Duodenal mucosa (tissue), 2 donors: ENCODE measurements at regions not wholly inside any gene's neighbourhood (a gene's known extent, or its start where the extent isn't known, plus 50 kb on each side); places are given as distances from the start of the nearest gene placed in this dataset.

Experiments
- H3K27ac ChIP-seq: one replicate; pipeline ENCODE4 v1.7.0; 2013; ENCODE audit warnings: low read depth, low read length
- H3K27me3 ChIP-seq, 2 donors: one replicate each; pipeline ENCODE4 v1.7.0; 2013; ENCODE audit warnings: low read length in 2 of 2, control low read depth in 1 of 2; ENCODE audit not compliant: insufficient read depth in 2 of 2, control insufficient read depth in 1 of 2
- H3K36me3 ChIP-seq, 2 donors: one replicate each; pipeline ENCODE4 v1.7.0; 2013; ENCODE audit warnings: low read length in 2 of 2, control low read depth in 1 of 2; ENCODE audit not compliant: insufficient read depth in 2 of 2, control insufficient read depth in 1 of 2
- H3K4me1 ChIP-seq, 2 donors: one replicate each; pipeline ENCODE4 v1.7.0; 2013; ENCODE audit warnings: low read length in 2 of 2, control low read depth in 1 of 2; ENCODE audit not compliant: insufficient read depth in 2 of 2, control insufficient read depth in 1 of 2
- H3K4me3 ChIP-seq, 2 donors: one replicate each; pipeline ENCODE4 v1.7.0; 2013; ENCODE audit warnings: low read length in 2 of 2, low read depth in 1 of 2
- H3K9ac ChIP-seq, 2 donors: one replicate each; pipeline ENCODE4 v1.7.0; 2013; ENCODE audit warnings: low read length in 2 of 2, low read depth in 1 of 2
- H3K9me3 ChIP-seq, 2 donors: one replicate each; pipeline ENCODE4 v1.7.0; 2013; ENCODE audit warnings: low read length in 2 of 2, control low read depth in 1 of 2; ENCODE audit not compliant: control insufficient read depth in 1 of 2

DNA sequence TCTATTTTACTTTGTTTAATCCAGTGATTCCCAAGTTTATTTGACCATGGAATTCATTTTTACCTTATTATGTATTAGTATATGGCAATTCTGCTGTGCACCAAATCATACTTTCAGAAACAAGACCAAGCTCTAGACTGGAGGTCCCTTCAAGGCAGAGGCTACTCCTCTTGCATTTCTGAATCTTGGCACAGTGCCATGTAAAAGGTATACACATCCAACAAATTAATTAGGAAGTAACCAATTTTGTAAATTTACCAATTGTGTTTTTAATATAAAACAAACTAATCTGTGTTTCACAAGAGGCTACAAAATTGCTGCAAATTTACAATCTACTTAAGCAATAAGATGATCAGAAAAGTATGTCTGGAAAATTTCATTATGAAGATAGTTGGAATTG is 712.2 kb upstream of the HS3ST1 start:
- Histone ChIP-seq H3K4me3 (no peak overlapping the region), H3K9me3 (no peaks in the 10 kb centered on the region), H3K4me1 (no peaks in the 10 kb centered on the region), H3K36me3 (no peaks in the 10 kb centered on the region), H3K27ac (no peak overlapping the region), H3K9ac (no peak overlapping the region), H3K27me3 (no peaks in the 10 kb centered on the region)

DNA sequence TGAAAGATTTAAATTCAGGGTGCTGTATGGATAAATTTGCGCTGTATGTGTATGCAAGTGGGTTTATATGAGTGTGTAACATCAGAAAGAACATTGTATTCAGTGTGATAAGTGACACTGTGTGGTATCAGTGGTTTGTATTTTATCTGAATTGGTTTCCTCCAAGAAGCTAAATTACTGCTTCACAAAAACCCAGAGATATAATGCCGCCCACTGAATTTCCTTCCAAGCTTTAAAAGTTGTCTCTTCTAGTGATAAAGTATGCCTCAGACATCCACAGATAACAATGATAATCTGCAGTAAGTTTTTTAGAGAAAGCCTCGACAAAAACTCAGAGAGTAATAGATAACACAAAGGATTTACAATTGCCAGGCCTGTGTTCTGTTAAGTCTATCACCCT is 710.6 kb upstream of the HS3ST1 start:
- no peak overlapping the region for H3K4me3 ChIP-seq
- H3K36me3 ChIP-seq, result no peaks in the 10 kb centered on the region
- no peaks in the 10 kb centered on the region for H3K9me3 ChIP-seq
- H3K4me1 ChIP-seq, result no peaks in the 10 kb centered on the region
- no peaks in the 10 kb centered on the region for H3K27me3 ChIP-seq
- H3K27ac ChIP-seq, result no peak overlapping the region
- H3K9ac ChIP-seq, result no peak overlapping the region

DNA sequence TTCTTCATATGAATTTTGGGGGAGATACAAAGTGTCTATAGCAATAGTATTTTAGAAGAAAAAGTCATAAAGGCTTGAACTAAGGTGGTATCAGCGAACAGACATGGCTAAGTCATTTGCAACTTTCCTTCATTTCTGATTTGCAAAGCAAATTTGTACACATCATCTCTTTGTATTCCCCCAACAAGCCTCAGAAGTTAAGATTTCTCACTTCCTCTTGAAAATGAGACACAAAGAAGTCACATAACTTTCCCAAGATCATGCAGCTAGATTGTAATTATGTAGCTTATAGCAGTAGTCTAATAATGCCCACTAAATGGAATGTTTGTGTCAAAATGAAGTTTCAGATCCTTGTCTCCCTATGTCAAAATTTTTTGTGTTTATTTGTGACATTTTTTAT is 709.8 kb upstream of the HS3ST1 start:
- Histone ChIP-seq H3K27ac (no peak overlapping the region), H3K4me3 (no peak overlapping the region), H3K27me3 (no peaks in the 10 kb centered on the region), H3K9me3 (peaks cover 0 to 3% of the 10 kb centered on the region in 2 donors), H3K9ac (no peak overlapping the region), H3K36me3 (no peaks in the 10 kb centered on the region), H3K4me1 (no peaks in the 10 kb centered on the region)

- H3K9me3 ChIP-seq, result peaks cover 0 to 6% of the 10 kb centered on the region in 2 donors
- no peaks in the 10 kb centered on the region for H3K27me3 ChIP-seq
- no peak overlapping the region for H3K4me3 ChIP-seq
- no peaks in the 10 kb centered on the region for H3K4me1 ChIP-seq
- no peaks in the 10 kb centered on the region for H3K36me3 ChIP-seq
- no peak overlapping the region for H3K27ac ChIP-seq
- no peak overlapping the region for H3K9ac ChIP-seq
These were observed 708.9 kb upstream of the HS3ST1 start for GRCh38 chr4:12137575-12137974.

DNA sequence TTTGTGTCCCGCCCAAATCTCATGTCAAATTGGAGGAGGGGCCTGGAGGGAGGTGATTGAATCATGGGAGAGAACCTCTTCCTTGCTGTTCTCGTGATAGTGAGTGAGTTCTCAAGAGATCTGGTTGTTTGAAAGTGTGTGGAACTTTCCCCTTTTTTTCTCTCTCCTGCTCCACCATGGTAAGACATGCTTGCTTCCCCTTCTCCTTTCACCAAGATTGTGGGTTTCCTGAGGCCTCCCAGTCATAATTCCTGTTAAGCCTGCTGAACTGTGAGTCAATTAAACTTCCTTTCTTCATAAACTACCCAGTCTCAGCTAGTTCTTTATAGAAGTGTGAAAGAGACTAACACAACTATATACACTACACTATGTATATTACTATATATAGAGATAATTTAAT is 697.8 kb upstream of the HS3ST1 start:
- Histone ChIP-seq H3K4me3 (no peak overlapping the region), H3K27ac (no peak overlapping the region), H3K9ac (no peak overlapping the region), H3K9me3 (no peaks in the 10 kb centered on the region), H3K4me1 (no peaks in the 10 kb centered on the region), H3K36me3 (no peaks in the 10 kb centered on the region), H3K27me3 (no peaks in the 10 kb centered on the region)

GRCh38 chr4:12124138-12124537 is 695.4 kb upstream of the HS3ST1 start:
- no peaks in the 10 kb centered on the region for H3K4me1 ChIP-seq
- H3K27me3 ChIP-seq, result no peaks in the 10 kb centered on the region
- no peaks in the 10 kb centered on the region for H3K36me3 ChIP-seq
- no peak overlapping the region for H3K27ac ChIP-seq
- H3K9ac ChIP-seq, result no peak overlapping the region
- no peaks in the 10 kb centered on the region for H3K9me3 ChIP-seq
- H3K4me3 ChIP-seq, result no peak overlapping the region

- H3K36me3 ChIP-seq, result no peaks in the 10 kb centered on the region
- no peaks in the 10 kb centered on the region for H3K4me1 ChIP-seq
- H3K27me3 ChIP-seq, result no peaks in the 10 kb centered on the region
- H3K9ac ChIP-seq, result no peak overlapping the region
- H3K9me3 ChIP-seq, result no peaks in the 10 kb centered on the region
- no peak overlapping the region for H3K4me3 ChIP-seq
- H3K27ac ChIP-seq, result no peak overlapping the region
These were observed 695.0 kb upstream of the HS3ST1 start for GRCh38 chr4:12123707-12124106.

- no peak overlapping the region for H3K9ac ChIP-seq
- H3K4me3 ChIP-seq, result no peak overlapping the region
- no peaks in the 10 kb centered on the region for H3K4me1 ChIP-seq
- H3K36me3 ChIP-seq, result no peaks in the 10 kb centered on the region
- no peaks in the 10 kb centered on the region for H3K9me3 ChIP-seq
- H3K27ac ChIP-seq, result no peak overlapping the region
- H3K27me3 ChIP-seq, result no peaks in the 10 kb centered on the region
These were observed 693.6 kb upstream of the HS3ST1 start for GRCh38 chr4:12122316-12122715.

DNA sequence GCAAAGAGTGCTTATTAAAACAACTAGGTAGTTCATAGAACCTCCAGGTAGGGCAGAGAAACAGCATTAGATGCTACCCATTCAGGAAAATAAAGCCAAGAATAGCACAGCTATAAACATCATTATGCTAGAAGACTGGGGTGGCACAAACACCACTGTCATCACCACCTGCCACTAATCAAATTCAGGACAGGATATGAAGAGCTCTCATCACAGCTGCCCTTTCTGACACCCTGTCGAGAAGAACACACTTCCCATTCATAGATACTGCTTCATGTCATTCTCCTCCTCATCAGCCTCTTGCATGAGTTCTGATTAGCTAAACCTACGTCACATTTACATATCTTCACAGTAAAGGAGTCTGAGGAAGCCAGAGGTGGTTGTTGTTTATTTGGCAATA is 692.3 kb upstream of the HS3ST1 start:
- Histone ChIP-seq H3K27ac (no peak overlapping the region), H3K4me3 (no peak overlapping the region), H3K36me3 (no peaks in the 10 kb centered on the region), H3K27me3 (no peaks in the 10 kb centered on the region), H3K9ac (no peak overlapping the region), H3K4me1 (no peaks in the 10 kb centered on the region), H3K9me3 (peaks cover 0 to 1% of the 10 kb centered on the region in 2 donors)

- H3K27ac ChIP-seq, result no peak overlapping the region
These were observed 690.0 kb upstream of the HS3ST1 start for GRCh38 chr4:12118651-12119213.

GRCh38 chr4:12116009-12116552 is 687.4 kb upstream of the HS3ST1 start:
- H3K36me3 ChIP-seq, result no peaks in the 10 kb centered on the region
- no peak overlapping the region for H3K27ac ChIP-seq
- H3K9ac ChIP-seq, result no peak overlapping the region
- peaks cover 6 to 15% of the 10 kb centered on the region in 2 donors for H3K9me3 ChIP-seq
- H3K27me3 ChIP-seq, result no peaks in the 10 kb centered on the region
- no peak overlapping the region for H3K4me3 ChIP-seq
- no peaks in the 10 kb centered on the region for H3K4me1 ChIP-seq

More at GRCh38 chr4:12118651-12119213, 690.0 kb upstream of the HS3ST1 start:
- Histone ChIP-seq H3K4me3 (no peak overlapping the region), H3K4me1 (no peaks in the 10 kb centered on the region), H3K36me3 (no peaks in the 10 kb centered on the region), H3K27me3 (no peaks in the 10 kb centered on the region), H3K9ac (no peak overlapping the region), H3K9me3 (peaks cover 6 to 9% of the 10 kb centered on the region in 2 donors)
